GM08714 (cell line): ENCODE measurements at regions not wholly inside any gene's neighbourhood (a gene's known extent, or its start where the extent isn't known, plus 50 kb on each side); places are given as distances from the start of the nearest gene placed in this dataset.
"Not testable (repeated sequence)": the region's sequence is repeated elsewhere in the genome, so short reads cannot be mapped to it uniquely, and the experiment has no call there.

Experiments
- H3K4me3 ChIP-seq: fragments of 200-500 bp; sonication (Bioruptor generic); 2 replicates; pipeline ENCODE4 v1.5.1; 2014; ENCODE audit warnings: mild to moderate bottlenecking, low read length, inconsistent platforms
- ZNF274 ChIP-seq: IDR thresholded peaks from 2 replicates; pipeline ENCODE4 v1.6.1; 2012; ENCODE audit warnings: mild to moderate bottlenecking, low read depth, low read length

- TF ChIP-seq ZNF274 = no peak
- no peak overlapping the region for H3K4me3 ChIP-seq
Measured at GRCh38 chr17:45628019-45628418, 137.5 kb upstream of the PLEKHM1 start.

DNA sequence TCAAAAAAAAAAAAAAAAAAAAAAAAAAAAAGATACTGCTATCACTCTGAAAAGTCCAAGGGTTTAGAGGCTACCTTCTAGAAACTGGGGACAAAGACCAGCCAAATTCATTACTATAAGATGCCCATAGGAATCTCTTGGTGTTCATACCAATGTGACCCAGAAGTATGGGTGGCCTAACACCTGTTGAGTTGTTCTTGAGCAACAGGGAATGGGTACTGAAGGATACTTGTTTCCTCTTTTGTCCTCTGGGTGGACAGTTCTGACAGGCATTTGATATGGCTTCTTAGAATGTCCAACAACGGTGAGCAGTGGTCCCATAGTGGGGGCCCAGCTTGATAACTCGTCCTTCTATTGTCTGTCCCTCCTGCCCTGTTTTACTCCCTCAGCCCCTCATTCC is 141.4 kb upstream of the PLEKHM1 start:
- no peak overlapping the region for H3K4me3 ChIP-seq

GRCh38 chr17:45639297-45639849 is 144.7 kb upstream of the CRHR1 start:
- no peak for TF ChIP-seq ZNF274
- H3K4me3 ChIP-seq = no peak overlapping the region

More for the DNA sequence above, 141.4 kb upstream of the PLEKHM1 start:
- TF ChIP-seq ZNF274 = no peak

DNA sequence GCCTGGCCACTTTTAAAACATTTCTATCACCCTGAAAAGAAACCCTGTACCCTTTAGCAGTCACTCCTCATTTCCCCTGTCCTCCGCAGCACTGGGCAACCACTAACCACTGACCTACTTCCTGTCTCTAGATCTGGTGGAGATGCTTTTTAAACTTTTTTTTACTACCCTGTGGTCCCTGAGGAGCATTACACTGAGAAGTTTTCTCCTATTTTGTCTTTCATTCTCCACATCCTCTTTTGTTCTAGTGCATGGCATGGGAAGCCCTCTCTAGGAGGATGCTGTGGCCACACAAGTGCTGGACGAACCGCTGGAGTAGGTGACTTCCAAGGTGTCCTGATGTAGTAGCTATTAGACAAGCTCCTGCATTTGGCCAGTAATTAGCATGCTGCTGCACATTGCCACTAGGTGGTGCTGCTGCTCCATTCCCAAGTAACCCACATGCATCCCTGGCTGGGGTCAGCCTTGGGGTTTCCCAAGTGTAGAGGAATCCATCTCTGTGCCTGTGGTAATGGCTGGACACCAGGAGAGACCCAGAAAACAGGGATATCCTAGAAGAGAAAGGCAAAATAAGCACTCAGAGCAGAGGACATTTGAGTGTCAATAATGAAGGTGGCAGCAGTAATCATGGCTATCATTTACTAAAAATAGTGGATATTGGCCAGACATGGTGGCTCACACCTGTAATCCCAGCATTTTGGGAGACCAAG is 143.8 kb upstream of the CRHR1 start:
- H3K4me3 ChIP-seq = no peak overlapping the region
- no peak for TF ChIP-seq ZNF274

DNA sequence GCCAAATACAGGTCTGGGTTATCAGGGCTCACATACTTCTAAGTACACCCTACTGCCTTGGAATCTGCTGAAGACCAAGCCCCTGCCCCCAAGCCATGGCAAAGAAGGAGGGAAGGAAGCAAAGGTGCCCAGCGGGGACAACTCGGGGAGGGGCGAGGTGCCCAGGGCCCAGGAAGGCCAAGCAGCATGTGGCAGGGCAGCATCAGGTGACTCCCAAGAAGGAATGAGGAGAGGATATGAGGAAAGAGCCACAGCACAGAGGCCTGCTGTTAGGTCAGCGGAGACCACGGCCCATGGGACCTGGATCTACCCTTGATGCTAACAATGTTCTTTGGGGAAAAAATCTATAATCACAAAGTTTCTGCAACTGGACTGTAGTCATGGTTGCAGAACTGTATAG is 142.6 kb upstream of the CRHR1 start:
- H3K4me3 ChIP-seq = no peak overlapping the region
- TF ChIP-seq ZNF274 = no peak

DNA sequence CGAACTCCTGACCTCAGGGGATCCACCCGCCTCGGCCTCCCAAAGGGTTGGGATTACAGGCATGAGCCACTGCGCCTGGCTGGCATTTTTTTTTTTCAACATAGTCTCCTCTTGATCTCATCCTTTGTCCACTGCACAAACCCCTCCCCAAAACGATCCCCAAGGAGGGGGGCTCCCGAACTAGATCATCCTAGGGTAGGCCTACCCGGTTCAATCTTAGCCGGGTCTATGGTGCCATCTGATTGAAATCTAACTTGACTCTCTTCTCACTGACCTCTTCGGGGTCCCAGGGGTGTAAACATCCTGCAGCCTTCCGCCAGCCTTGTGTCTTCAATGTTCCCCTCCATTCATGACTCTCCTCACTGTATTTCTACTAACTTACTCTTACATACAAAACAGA is 140.5 kb upstream of the CRHR1 start:
- no peak overlapping the region for H3K4me3 ChIP-seq
- TF ChIP-seq ZNF274 = no peak

- H3K4me3 ChIP-seq = not testable (repeated sequence)
Measured at GRCh38 chr17:45644637-45645036, 139.5 kb upstream of the CRHR1 start.

GRCh38 chr17:45645330-45645729 is 138.8 kb upstream of the CRHR1 start:
- TF ChIP-seq ZNF274 = no peak
- H3K4me3 ChIP-seq = no peak overlapping the region

GRCh38 chr17:45646288-45646988 is 137.7 kb upstream of the CRHR1 start:
- no peak overlapping the region for H3K4me3 ChIP-seq
- TF ChIP-seq ZNF274 = no peak

DNA sequence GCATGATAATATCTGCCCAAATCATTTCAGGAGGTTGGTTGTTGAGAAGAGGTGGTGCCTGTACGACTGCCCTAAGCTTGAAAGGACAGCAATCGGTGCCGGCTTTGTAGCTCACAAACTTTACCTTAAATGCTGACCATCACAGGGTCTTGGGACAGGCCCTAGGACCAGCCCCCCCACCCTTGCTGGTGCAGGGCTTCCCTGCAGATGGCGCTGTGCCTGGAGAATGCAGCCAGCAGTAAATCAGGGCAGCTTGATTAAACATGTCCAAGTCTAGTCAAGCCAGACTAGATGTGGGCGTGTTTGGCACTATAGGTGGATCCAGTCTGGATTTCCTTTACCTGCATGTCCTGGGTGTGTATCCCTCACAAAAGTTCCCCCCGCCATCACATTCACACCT is 135.5 kb upstream of the CRHR1 start:
- no peak for TF ChIP-seq ZNF274
- H3K4me3 ChIP-seq = no peak overlapping the region

DNA sequence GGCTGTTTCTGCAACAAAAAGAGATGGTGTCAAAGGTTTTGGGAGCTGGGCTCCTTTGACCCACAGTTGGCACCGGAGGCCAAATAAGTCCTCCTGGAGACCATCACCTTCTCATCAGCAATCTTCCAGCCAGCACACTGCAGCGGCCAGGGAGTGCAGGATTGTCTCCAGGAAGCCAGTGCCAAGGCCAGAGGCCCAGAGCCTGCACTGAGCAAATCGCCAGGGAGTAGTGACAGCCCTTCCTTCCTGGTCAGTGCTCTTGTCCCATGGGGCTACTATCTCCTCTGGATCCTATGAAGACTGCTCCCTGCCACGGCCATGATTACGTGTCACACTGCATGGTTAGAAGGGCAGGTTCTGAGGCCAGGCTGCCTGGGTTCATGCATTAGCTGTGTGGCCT is 134.3 kb upstream of the CRHR1 start:
- TF ChIP-seq ZNF274 = no peak
- no peak overlapping the region for H3K4me3 ChIP-seq

GRCh38 chr17:45650561-45650960 is 133.6 kb upstream of the CRHR1 start:
- H3K4me3 ChIP-seq = no peak overlapping the region
- TF ChIP-seq ZNF274 = no peak

GRCh38 chr17:45651145-45651709 is 132.9 kb upstream of the CRHR1 start:
- TF ChIP-seq ZNF274 = no peak

DNA sequence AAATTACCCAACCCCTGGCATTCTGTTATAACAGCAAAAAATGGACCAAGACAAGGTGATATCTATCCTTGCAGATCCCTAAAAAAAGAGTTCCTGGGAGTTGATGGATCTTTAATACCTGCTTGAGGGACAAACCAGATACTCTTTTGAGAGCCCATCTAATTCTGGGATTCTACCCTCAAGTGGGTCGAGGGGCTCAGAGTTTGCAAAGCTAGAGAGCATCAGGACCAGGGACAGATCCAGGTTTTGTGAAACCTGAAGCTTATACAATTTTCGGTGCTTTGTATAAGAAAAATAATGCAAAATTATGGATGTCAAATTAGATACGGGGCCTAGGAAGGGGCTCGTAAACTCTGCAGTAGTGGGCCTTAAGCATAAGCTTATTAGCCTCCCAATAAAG is 130.5 kb upstream of the CRHR1 start:
- no peak for TF ChIP-seq ZNF274
- H3K4me3 ChIP-seq = no peak overlapping the region

More at GRCh38 chr17:45651145-45651709, 132.9 kb upstream of the CRHR1 start:
- no peak overlapping the region for H3K4me3 ChIP-seq

GRCh38 chr17:45656527-45657181 is 127.5 kb upstream of the CRHR1 start:
- no peak for TF ChIP-seq ZNF274
- no peak overlapping the region for H3K4me3 ChIP-seq

DNA sequence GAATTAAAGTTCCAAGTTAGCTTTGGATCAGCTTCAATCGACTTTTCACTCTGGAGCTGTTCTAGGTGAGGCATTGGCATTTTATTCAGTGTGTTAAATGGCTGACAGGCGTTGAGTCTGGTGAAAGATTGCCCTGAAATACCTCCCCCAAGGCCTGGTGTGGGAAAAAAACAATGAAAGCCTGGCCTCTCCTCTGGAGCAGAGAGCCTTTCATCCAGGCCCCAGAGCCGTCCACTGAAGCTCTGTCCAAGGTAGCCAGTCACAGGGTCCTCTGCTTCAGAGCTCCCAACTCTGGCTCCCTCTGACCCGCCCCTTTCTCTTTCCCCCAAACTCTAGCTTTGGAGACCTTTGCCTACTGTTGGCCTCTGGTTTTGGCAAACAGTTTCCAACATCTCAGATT is 123.6 kb upstream of the CRHR1 start:
- H3K4me3 ChIP-seq = no peak overlapping the region
- no peak for TF ChIP-seq ZNF274
